Right lobe of liver (tissue), 4 donors: ENCODE measurements at regions not wholly inside any gene's neighbourhood (a gene's known extent, or its start where the extent isn't known, plus 50 kb on each side); places are given as distances from the start of the nearest gene placed in this dataset.

Experiments used
- CTCF ChIP-seq, 4 donors: fragments of 200-600 bp in 3 of 4; fragments of 450-650 bp in 1 of 4; IDR thresholded peaks; one replicate each; pipeline versions ENCODE4 v1.5.1 to v1.8.0; 2016 to 2022; ENCODE audit warnings: antibody characterized with exemption in 4 of 4, mild to moderate bottlenecking in 2 of 4
- POLR2A ChIP-seq: fragments of 450-650 bp; IDR thresholded peaks from one replicate; pipeline ENCODE4 v1.6.1; 2017; ENCODE audit warnings: antibody characterized with exemption, mild to moderate bottlenecking
- donor health status: DM: no; HTN: no; CAD: no.
- donor health status: DM: no; HTN: no; CAD: no.
- donor health status: DM: no; HTN: yes; CAD: no.

- TF ChIP-seq POLR2A, result no peak
- no peak for TF ChIP-seq CTCF (IDR thresholded peaks at IDR 0.05)
Measured at GRCh38 chr14:43247877-43248276, 1259.2 kb downstream of the FSCB start.
